IMR-90 (cell line): ENCODE measurements at regions not wholly inside any gene's neighbourhood (a gene's known extent, or its start where the extent isn't known, plus 50 kb on each side); places are given as distances from the start of the nearest gene placed in this dataset.

Experiments
- ATAC-seq: fragments of 200-7000 bp; cut with Tn5 transposase; 2 replicates; pipeline ENCODE4 v1.9.1; 2020; ENCODE audit warnings: low read depth, mild to moderate bottlenecking, moderate library complexity
- BruUV-seq: library from RNA; stranded (reverse); fragments of 400-500 nt; replicated peaks from 2 replicates; lab custom pipeline; 2021; lab: Mats Ljungman, UMichigan
- CTCF ChIA-PET: fragments of 300-600 bp; formaldehyde crosslinking; extraction: SDS; loops from one replicate; lab custom pipeline; 2021; ENCODE audit warnings: antibody characterized with exemption; lab: Yijun Ruan, JAX
- POLR2A ChIA-PET: fragments of 300-600 bp; sonication (Branson Sonifier 250); formaldehyde crosslinking; loops from one replicate; lab custom pipeline; 2022; ENCODE audit warnings: antibody characterized with exemption; ENCODE audit not compliant: unreplicated experiment; lab: Charles Lee
- DNase-seq: peaks from one replicate; pipeline ENCODE4 v3.0.0; 2013
- H2AFZ ChIP-seq: replicated peaks from 2 replicates; pipeline ENCODE3; 2013; ENCODE audit warnings: low read length, mild to moderate bottlenecking; ENCODE audit not compliant: poor library complexity
- H2AK5ac ChIP-seq: 2 replicates; pipeline ENCODE4 v1.6.1; 2013; ENCODE audit warnings: low read depth, low read length, inconsistent platforms
- H2AK9ac ChIP-seq: replicated peaks from 2 replicates; pipeline ENCODE3; 2013; ENCODE audit warnings: mild to moderate bottlenecking, low read depth, low read length, moderate library complexity; ENCODE audit not compliant: poor library complexity
- H2BK120ac ChIP-seq: 2 replicates; pipeline ENCODE4 v1.6.1; 2013; ENCODE audit warnings: low read depth, low read length, inconsistent platforms
- H2BK15ac ChIP-seq: 3 replicates; pipeline ENCODE4 v1.6.1; 2013; ENCODE audit warnings: low read depth, low read length, inconsistent platforms
- H2BK20ac ChIP-seq: 2 replicates; pipeline ENCODE4 v1.6.1; 2013; ENCODE audit warnings: low read depth, mild to moderate bottlenecking, inconsistent platforms, low read length, moderate library complexity
- H2BK5ac ChIP-seq: 2 replicates; pipeline ENCODE4 v1.6.1; 2013; ENCODE audit warnings: mild to moderate bottlenecking, low read depth, low read length, inconsistent platforms; ENCODE audit not compliant: poor library complexity, severe bottlenecking
- H3K14ac ChIP-seq: replicated peaks from 2 replicates; pipeline ENCODE4 v1.6.1; 2013; ENCODE audit warnings: low read depth, low read length, inconsistent platforms
- H3K18ac ChIP-seq: 2 replicates; pipeline ENCODE4 v1.6.1; 2013; ENCODE audit warnings: low read depth, low read length, control low read depth
- H3K23ac ChIP-seq: 2 replicates; pipeline ENCODE4 v1.6.1; 2013; ENCODE audit warnings: low read depth, low read length, inconsistent platforms
- H3K27ac ChIP-seq: 2 replicates; pipeline ENCODE4 v1.5.1; 2013; ENCODE audit warnings: mild to moderate bottlenecking, control low read depth, low read length; ENCODE audit not compliant: insufficient read depth
- H3K27me3 ChIP-seq: 2 replicates; pipeline ENCODE4 v1.6.1; 2013; ENCODE audit warnings: low read length; ENCODE audit not compliant: control insufficient read depth, insufficient read depth
- H3K36me3 ChIP-seq: 2 replicates; pipeline ENCODE4 v1.6.1; 2013; ENCODE audit warnings: low read length, mixed read lengths; ENCODE audit not compliant: control insufficient read depth, insufficient read depth
- H3K4ac ChIP-seq: 2 replicates; pipeline ENCODE4 v1.6.1; 2013; ENCODE audit warnings: low read depth, low read length, inconsistent platforms
- H3K4me1 ChIP-seq: 2 replicates; pipeline ENCODE4 v1.6.1; 2013; ENCODE audit warnings: low read length, mixed read lengths; ENCODE audit not compliant: control insufficient read depth, insufficient read depth
- H3K4me2 ChIP-seq: 2 replicates; pipeline ENCODE4 v1.6.1; 2013; ENCODE audit warnings: low read depth, mild to moderate bottlenecking, control low read depth, low read length, moderate library complexity
- H3K4me3 ChIP-seq: 2 replicates; pipeline ENCODE4 v1.5.1; 2013; ENCODE audit warnings: low read depth, mild to moderate bottlenecking, control low read depth, low read length, moderate library complexity; ENCODE audit not compliant: insufficient read depth
- H3K56ac ChIP-seq: 2 replicates; pipeline ENCODE4 v1.6.1; 2013; ENCODE audit warnings: low read length, inconsistent platforms; ENCODE audit not compliant: insufficient read depth; ENCODE audit errors: extremely low read depth
- H3K79me1 ChIP-seq, 2 experiments: 2 replicates each; pipeline ENCODE4 v1.6.1; 2013; ENCODE audit warnings: low read length in 2 of 2, inconsistent platforms in 1 of 2, low read depth in 1 of 2
- H3K9ac ChIP-seq: 2 replicates; pipeline ENCODE4 v1.6.1; 2013; ENCODE audit warnings: low read depth, low read length, control low read depth
- H3K9me1 ChIP-seq: 2 replicates; pipeline ENCODE4 v1.6.1; 2013; ENCODE audit warnings: low read length, inconsistent platforms; ENCODE audit not compliant: insufficient read depth
- H3K9me3 ChIP-seq: 2 replicates; pipeline ENCODE4 v1.6.1; 2013; ENCODE audit warnings: low read length; ENCODE audit not compliant: control insufficient read depth, insufficient read depth
- H4K20me1 ChIP-seq: 2 replicates; pipeline ENCODE4 v1.6.1; 2013; ENCODE audit warnings: low read length, inconsistent platforms; ENCODE audit not compliant: insufficient read depth
- H4K5ac ChIP-seq: 2 replicates; pipeline ENCODE4 v1.6.1; 2013; ENCODE audit warnings: mild to moderate bottlenecking, low read depth, low read length, control low read depth
- H4K8ac ChIP-seq, 2 experiments: 2 replicates each; pipeline ENCODE4 v1.6.1; 2013; ENCODE audit warnings: low read depth in 2 of 2, low read length in 2 of 2, control low read depth in 1 of 2, inconsistent platforms in 1 of 2
- H4K91ac ChIP-seq: 2 replicates; pipeline ENCODE4 v1.6.1; 2013; ENCODE audit warnings: low read depth, low read length, inconsistent platforms; ENCODE audit not compliant: insufficient read depth
- BHLHE40 ChIP-seq: fragments of 150-350 bp; IDR thresholded peaks from 2 replicates; pipeline ENCODE4 v1.6.1; 2016; ENCODE audit warnings: mild to moderate bottlenecking, low read depth, low read length
- CEBPB ChIP-seq: IDR thresholded peaks from 2 replicates; pipeline ENCODE4 v1.6.1; 2012; ENCODE audit warnings: low read depth, low read length, improper control_type of control experiment
- CHD1 ChIP-seq: IDR thresholded peaks from 2 replicates; pipeline ENCODE4 v1.6.1; 2012; ENCODE audit warnings: low read depth, low read length, improper control_type of control experiment
- FOS ChIP-seq: fragments of 150-350 bp; IDR thresholded peaks from 2 replicates; pipeline ENCODE4 v1.6.1; 2016; ENCODE audit warnings: low read depth, low read length
- MAFK ChIP-seq: IDR thresholded peaks from 2 replicates; pipeline ENCODE4 v1.6.1; 2012; ENCODE audit warnings: low read depth, low read length, improper control_type of control experiment
- MAZ ChIP-seq: IDR thresholded peaks from 2 replicates; pipeline ENCODE4 v1.6.1; 2012; ENCODE audit warnings: low read depth, mild to moderate bottlenecking, low read length, improper control_type of control experiment, moderate library complexity, borderline replicate concordance
- MXI1 ChIP-seq: IDR thresholded peaks from 2 replicates; pipeline ENCODE4 v1.6.1; 2012; ENCODE audit warnings: low read depth, mild to moderate bottlenecking, low read length, moderate library complexity, borderline replicate concordance
- NFE2L2 ChIP-seq: fragments of 150-350 bp; IDR thresholded peaks from 2 replicates; pipeline ENCODE4 v1.6.1; 2016; ENCODE audit warnings: low read depth, mild to moderate bottlenecking, low read length
- POLR2A ChIP-seq: IDR thresholded peaks from 2 replicates; pipeline ENCODE4 v1.6.1; 2012; ENCODE audit warnings: mild to moderate bottlenecking, low read depth, low read length
- RAD21 ChIP-seq: IDR thresholded peaks from 2 replicates; pipeline ENCODE4 v1.6.1; 2012; ENCODE audit warnings: low read length, improper control_type of control experiment
- RCOR1 ChIP-seq: IDR thresholded peaks from 2 replicates; pipeline ENCODE4 v1.6.1; 2012; ENCODE audit warnings: mild to moderate bottlenecking, low read length, improper control_type of control experiment; ENCODE audit not compliant: insufficient replicate concordance
- RFX5 ChIP-seq: IDR thresholded peaks from 2 replicates; pipeline ENCODE4 v1.8.0; 2012; ENCODE audit warnings: low read depth, mild to moderate bottlenecking, low read length, moderate library complexity
- SMC3 ChIP-seq: fragments of 150-350 bp; IDR thresholded peaks from 2 replicates; pipeline ENCODE4 v1.6.1; 2016; ENCODE audit warnings: low read depth, mild to moderate bottlenecking, antibody characterized with exemption, low read length, moderate library complexity
- WGBS, 2 experiments: methylation state at CpG; one replicate each; pipeline versions ENCODE4 v1.1.5 to v1.1.7; 2013; ENCODE audit warnings: missing lambda C conversion rate in 2 of 2; ENCODE audit not compliant: insufficient read length in 1 of 2; ENCODE audit errors: extremely low coverage in 2 of 2; 5-methylcytosine and 5-hydroxymethylcytosine counted together
- dilution Hi-C: fragments of 300-500 bp; cut with HindIII; formaldehyde crosslinking; loops from one replicate; pipeline ENCODE4 v1.14.3; 2018; ENCODE audit warnings: low sequenced_read_pairs; ENCODE audit not compliant: unreplicated experiment
- in situ Hi-C: fragments of 300-500 bp; cut with MboI; formaldehyde crosslinking; loops from 3 replicates; pipeline ENCODE4 v1.14.3; 2019; ENCODE audit warnings: low sequenced_read_pairs, inconsistent platforms, mixed read lengths
- intact Hi-C: fragments of 100-400 bp; cut with micrococcal nuclease; formaldehyde crosslinking; loops from 2 replicates; pipeline ENCODE4 v1.10.0; 2022
- TF ChIP-seq, protein P1 (sequence below): conservative IDR thresholded peaks from 2 replicates; pipeline ENCODE4 v1.5.1; 2012; ENCODE audit warnings: mild to moderate bottlenecking, low read depth, low read length, improper control_type of control experiment
- TF ChIP-seq, protein P2 (sequence below): fragments of 150-350 bp; IDR thresholded peaks from 2 replicates; pipeline ENCODE4 v1.6.1; 2017; ENCODE audit warnings: mild to moderate bottlenecking, antibody characterized with exemption, low read length, low read depth
- TF ChIP-seq, protein P3 (sequence below): fragments of 150-350 bp; IDR thresholded peaks from 2 replicates; pipeline ENCODE4 v1.6.1; 2016; ENCODE audit warnings: low read depth, mild to moderate bottlenecking, low read length, moderate library complexity, borderline replicate concordance

DNA sequence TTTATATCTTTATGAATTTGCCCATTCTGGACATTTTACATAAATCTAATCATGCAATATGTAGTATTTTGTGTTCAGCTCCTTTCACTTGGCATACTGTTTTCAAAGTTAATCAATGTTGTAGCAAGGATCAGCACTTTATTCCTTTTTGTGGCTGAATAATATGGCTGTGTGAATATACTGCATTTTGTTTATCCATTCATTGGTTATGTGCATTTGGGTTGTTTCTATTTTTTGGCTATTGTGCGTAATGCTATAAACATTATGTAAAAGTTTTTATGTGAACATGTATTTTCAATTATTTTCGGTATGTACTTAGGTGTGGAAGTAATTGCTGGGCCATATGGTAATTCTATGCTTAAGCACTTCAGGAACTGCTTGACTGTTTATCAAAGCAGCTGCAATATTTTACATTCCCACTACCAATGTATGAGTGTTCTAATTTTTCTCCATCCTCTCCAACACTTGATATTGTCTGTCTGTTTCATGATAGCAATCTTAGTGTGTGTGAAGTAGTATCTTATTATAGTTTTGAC lies 101.3 kb upstream of the P2RY1 start:
- H3K4me1 ChIP-seq, result peaks cover 1% of the 10 kb centered on the region; the same call in 1 of the 2 replicates
- no peaks in the 10 kb centered on the region for H3K9me1 ChIP-seq
- H3K4me3 ChIP-seq, result no peak overlapping the region
- no peak overlapping the region for H3K23ac ChIP-seq
- dilution Hi-C loops, result no loop called here
- no peak overlapping the region for H3K4me2 ChIP-seq
- H3K9ac ChIP-seq, result no peak overlapping the region
- no peak for ATAC-seq
- TF ChIP-seq POLR2A, result no peak
- TF ChIP-seq, protein P1, sequence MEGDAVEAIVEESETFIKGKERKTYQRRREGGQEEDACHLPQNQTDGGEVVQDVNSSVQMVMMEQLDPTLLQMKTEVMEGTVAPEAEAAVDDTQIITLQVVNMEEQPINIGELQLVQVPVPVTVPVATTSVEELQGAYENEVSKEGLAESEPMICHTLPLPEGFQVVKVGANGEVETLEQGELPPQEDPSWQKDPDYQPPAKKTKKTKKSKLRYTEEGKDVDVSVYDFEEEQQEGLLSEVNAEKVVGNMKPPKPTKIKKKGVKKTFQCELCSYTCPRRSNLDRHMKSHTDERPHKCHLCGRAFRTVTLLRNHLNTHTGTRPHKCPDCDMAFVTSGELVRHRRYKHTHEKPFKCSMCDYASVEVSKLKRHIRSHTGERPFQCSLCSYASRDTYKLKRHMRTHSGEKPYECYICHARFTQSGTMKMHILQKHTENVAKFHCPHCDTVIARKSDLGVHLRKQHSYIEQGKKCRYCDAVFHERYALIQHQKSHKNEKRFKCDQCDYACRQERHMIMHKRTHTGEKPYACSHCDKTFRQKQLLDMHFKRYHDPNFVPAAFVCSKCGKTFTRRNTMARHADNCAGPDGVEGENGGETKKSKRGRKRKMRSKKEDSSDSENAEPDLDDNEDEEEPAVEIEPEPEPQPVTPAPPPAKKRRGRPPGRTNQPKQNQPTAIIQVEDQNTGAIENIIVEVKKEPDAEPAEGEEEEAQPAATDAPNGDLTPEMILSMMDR, result no peak
- TF ChIP-seq MAZ, result no peak
- no peak for TF ChIP-seq SMC3
- no peak for TF ChIP-seq BHLHE40
- TF ChIP-seq CHD1, result no peak
- TF ChIP-seq CEBPB, result no peak
- TF ChIP-seq RCOR1, result no peak
- no peak for TF ChIP-seq MXI1
- TF ChIP-seq, protein P2, sequence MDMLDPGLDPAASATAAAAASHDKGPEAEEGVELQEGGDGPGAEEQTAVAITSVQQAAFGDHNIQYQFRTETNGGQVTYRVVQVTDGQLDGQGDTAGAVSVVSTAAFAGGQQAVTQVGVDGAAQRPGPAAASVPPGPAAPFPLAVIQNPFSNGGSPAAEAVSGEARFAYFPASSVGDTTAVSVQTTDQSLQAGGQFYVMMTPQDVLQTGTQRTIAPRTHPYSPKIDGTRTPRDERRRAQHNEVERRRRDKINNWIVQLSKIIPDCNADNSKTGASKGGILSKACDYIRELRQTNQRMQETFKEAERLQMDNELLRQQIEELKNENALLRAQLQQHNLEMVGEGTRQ, result no peak
- no peak for TF ChIP-seq MAFK
- no peak for TF ChIP-seq RFX5
- TF ChIP-seq, protein P3, sequence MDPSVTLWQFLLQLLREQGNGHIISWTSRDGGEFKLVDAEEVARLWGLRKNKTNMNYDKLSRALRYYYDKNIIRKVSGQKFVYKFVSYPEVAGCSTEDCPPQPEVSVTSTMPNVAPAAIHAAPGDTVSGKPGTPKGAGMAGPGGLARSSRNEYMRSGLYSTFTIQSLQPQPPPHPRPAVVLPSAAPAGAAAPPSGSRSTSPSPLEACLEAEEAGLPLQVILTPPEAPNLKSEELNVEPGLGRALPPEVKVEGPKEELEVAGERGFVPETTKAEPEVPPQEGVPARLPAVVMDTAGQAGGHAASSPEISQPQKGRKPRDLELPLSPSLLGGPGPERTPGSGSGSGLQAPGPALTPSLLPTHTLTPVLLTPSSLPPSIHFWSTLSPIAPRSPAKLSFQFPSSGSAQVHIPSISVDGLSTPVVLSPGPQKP, result no peak
- TF ChIP-seq FOS, result no peak
- TF ChIP-seq NFE2L2, result no peak
- no peak for TF ChIP-seq RAD21
- H2AK9ac ChIP-seq, result no peak overlapping the region
- H4K8ac ChIP-seq, result no peak overlapping the region
- POLR2A ChIA-PET, result no interaction called here
- in situ Hi-C loops, result no loop called here
- no peak overlapping the region for H2BK15ac ChIP-seq
- H3K9me3 ChIP-seq, result no peaks in the 10 kb centered on the region
- CTCF ChIA-PET, result no interaction called here
- no peak overlapping the region for H2BK120ac ChIP-seq
- DNase-seq, result no peak
- H3K14ac ChIP-seq, result no peak overlapping the region
- no TSS peak for BruUV-seq
- H4K91ac ChIP-seq, result no peak overlapping the region
- H3K18ac ChIP-seq, result no peak overlapping the region
- no peaks in the 10 kb centered on the region for H3K79me1 ChIP-seq
- no peaks in the 10 kb centered on the region for H4K20me1 ChIP-seq
- no peak overlapping the region for H4K5ac ChIP-seq
- no peaks in the 10 kb centered on the region for H3K36me3 ChIP-seq
- no peak overlapping the region for H2BK5ac ChIP-seq
- WGBS, 2 experiments, result no CpG with 5 or more reads among the region's 2 CpGs
- H3K27me3 ChIP-seq, result no peaks in the 10 kb centered on the region
- H3K56ac ChIP-seq, result no peak overlapping the region
- no peak overlapping the region for H2BK20ac ChIP-seq
- no peak overlapping the region for H3K27ac ChIP-seq
- no peak overlapping the region for H2AK5ac ChIP-seq
- H2AFZ ChIP-seq, result no peak overlapping the region
- intact Hi-C loops, result no loop called here
- H3K4ac ChIP-seq, result no peak overlapping the region
